HG03135 (cell line): ENCODE measurements at regions not wholly inside any gene's neighbourhood (a gene's known extent, or its start where the extent isn't known, plus 50 kb on each side); places are given as distances from the start of the nearest gene placed in this dataset.

ENCODE experiments used
- ATAC-seq: cut with Tn5 transposase; IDR thresholded peaks from one replicate; pipeline ENCODE4 v1.9.1; 2021; ENCODE audit warnings: mild to moderate bottlenecking, moderate library complexity; ENCODE audit not compliant: unreplicated experiment

GRCh38 chr3:23029001-23029400 is 174.1 kb upstream of the UBE2E2 start:
- ATAC-seq = no peak

DNA sequence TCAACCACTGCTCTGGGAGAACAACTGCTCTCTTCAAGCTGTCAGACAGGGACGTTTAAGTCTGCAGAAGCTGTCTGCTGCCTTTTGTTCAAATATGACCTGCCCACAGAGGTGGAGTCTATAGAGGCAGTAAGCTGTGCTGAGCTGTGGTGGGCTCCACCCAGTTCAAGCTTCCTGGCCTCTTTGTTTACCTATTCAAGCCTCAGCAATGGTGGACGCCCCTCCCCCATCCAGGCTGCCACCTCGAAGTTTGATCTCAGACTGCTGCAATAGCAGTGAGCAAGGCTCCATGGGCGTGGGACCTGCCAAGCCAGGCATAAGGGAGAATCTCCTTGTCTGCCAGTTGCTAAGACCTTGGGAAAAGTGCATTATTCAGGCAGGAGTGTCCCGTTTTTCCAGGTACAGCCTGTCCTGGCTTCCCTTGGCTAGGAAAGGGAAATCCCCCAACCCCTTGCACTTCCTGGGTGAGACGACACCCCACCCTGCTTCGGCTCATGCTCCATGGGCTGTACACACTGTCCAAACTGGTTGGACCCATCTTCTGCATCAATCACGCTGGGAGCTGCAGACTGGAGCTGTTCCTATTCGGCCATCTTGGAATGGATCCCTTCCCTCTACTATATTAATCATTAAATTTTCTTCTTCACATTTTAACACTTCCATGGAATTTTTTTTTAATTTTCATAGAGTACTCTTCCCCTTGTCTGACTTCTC is 167.0 kb upstream of the UBE2E2 start:
- ATAC-seq = no peak

- ATAC-seq = no peak
Observed at GRCh38 chr3:23036728-23037127, 166.4 kb upstream of the UBE2E2 start.

DNA sequence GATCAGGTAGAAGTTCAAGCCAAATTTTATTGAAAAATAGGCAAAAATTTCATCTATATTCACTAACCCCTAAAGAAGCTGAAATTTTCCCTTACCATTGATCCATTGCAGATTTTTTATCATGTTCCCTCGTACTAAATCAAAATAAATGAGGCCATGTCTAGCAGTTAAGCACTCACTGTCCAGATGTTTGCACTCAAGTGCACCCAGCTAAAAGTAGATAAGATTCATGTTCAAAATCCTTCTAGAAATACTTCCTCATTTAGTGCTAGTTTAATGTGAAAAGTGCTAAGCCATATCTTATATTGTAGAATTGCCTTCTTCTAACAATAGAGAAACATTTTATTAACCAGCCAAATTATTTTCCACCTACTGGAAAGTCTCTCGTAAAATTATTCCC is 164.7 kb upstream of the UBE2E2 start:
- ATAC-seq = no peak

GRCh38 chr3:23041918-23042696 is 161.0 kb upstream of the UBE2E2 start:
- ATAC-seq = no peak

- no peak for ATAC-seq
Observed at GRCh38 chr3:23044463-23044862, 158.7 kb upstream of the UBE2E2 start.

GRCh38 chr3:23046536-23046935 is 156.6 kb upstream of the UBE2E2 start:
- ATAC-seq = no peak

GRCh38 chr3:23051240-23052140 is 151.6 kb upstream of the UBE2E2 start:
- ATAC-seq = no peak

- ATAC-seq = no peak
Observed at GRCh38 chr3:23052208-23052607, 150.9 kb upstream of the UBE2E2 start.

- no peak for ATAC-seq
Observed at GRCh38 chr3:23052620-23053019, 150.5 kb upstream of the UBE2E2 start.

DNA sequence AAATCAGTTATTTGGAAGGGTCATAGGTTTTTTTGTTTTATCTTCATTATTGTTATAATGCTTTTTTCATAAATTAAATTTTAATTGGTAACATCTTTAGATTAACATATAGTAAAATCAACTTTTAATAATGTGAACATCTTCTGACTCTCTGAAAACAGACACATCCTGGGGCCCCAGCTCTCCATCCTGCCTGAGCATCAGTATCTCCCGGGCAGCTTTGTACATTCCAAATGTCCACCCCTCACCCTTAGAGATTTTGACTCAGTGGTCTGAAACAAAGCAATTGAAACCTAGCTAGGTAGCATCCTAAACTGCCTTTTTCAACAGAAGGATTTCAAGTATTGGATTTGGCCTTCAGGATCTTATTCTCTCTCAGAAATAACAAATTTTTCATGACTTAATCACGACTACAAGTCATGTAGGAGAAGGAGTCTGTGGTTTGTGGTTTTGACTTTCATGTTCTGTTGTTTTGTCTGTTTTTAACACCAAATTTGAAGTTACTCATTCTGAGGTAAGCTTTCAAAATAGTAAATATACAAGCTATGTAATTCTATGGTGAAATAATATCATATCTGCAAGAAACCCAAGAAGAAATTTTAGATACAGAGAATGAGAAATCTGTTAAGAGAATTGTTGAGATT is 147.3 kb upstream of the UBE2E2 start:
- peak; percentile 56 for ATAC-seq

DNA sequence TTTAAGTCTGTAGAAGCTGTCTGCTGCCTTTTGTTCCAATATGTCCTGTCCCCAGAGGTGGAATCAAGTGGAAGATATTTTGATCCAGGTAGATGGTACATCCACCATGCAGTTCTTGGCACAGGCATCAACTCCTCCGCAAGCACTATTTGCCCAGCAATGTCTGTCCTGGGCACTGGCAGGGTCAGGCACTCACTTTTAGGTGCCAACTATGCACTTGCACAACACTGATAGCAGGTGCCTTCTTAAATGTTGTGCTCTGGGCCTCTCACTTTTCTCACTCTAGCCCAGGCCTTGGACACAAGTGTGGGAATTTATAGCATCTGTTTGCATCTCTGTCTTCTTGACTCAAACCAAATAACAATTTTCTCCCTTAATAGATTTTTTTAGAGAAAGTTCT is 140.5 kb upstream of the UBE2E2 start:
- ATAC-seq = no peak

GRCh38 chr3:23062982-23063381 is 140.1 kb upstream of the UBE2E2 start:
- no peak for ATAC-seq

- ATAC-seq = no peak
Observed at GRCh38 chr3:23067116-23067515, 136.0 kb upstream of the UBE2E2 start.

DNA sequence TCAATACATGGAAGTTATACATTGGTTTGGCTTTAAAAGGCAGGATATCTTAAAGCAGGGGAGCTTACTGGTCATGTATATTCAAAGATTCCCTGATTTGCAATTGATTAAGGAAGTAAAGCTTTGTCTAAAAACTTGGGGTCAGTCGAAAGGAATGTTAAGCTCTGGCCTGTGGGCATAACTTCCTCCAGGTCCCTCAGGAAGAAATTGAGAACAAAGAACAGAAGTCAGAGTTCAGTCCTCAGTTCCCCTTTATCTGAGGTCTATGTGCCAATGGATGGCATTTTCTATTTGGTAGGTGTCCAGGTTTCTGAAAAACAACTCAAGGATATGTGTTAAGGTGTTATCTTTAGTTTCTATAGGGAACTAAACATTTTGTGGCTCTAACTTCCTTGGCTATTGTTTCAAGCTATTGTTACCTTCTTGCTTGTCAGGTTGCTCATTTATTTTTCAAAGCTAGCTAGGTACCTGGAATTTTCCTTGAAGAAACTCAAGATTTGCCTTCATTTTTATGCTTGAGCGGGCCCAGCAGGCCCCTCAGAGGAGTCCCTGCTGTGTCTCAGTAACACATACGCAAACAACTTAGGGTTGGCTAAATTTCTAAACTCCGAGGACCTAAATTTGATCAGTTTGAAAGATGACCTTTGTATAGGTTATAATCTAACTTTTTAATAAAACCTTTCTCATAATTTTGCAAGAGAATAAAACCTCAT is 135.0 kb upstream of the UBE2E2 start:
- ATAC-seq = no peak

GRCh38 chr3:23071296-23071695 is 131.8 kb upstream of the UBE2E2 start:
- no peak for ATAC-seq

DNA sequence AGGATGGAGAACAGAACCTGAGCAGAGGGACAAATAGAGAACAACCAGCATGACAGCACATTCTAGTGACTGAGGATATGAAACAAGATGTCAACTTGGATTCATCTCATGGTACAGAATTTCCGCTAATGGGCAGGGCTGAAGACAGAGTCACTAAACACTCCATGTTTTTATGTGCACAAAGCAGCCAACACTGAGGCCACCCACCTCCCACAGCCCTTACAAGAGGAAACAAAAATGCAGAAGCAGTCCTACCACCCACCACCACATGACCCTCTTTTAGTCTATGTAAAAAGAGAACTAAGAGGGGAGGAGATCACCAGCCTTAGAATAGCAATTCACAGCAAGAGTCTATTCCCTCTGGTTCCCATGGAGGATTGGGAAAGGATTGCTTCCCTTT is 131.4 kb upstream of the UBE2E2 start:
- ATAC-seq = peak; percentile 83

DNA sequence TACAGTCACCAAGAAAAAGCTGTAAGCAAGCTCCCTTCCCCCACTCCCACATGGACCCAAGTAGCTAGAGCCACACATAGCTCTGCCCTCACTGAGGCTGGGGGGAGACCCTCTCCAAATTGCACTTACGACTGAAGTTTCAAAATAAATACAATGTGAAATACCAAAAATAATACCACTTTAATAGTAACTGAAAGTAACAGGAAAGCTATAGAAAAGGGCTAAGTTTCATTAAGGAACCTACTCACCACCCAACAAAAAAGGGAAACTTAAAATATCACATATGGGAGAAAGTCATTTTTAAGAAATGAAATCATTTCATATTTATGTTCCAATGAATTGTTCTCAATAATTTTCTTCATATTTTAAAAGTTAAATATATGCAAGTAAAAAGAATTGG is 130.4 kb upstream of the UBE2E2 start:
- no peak for ATAC-seq

DNA sequence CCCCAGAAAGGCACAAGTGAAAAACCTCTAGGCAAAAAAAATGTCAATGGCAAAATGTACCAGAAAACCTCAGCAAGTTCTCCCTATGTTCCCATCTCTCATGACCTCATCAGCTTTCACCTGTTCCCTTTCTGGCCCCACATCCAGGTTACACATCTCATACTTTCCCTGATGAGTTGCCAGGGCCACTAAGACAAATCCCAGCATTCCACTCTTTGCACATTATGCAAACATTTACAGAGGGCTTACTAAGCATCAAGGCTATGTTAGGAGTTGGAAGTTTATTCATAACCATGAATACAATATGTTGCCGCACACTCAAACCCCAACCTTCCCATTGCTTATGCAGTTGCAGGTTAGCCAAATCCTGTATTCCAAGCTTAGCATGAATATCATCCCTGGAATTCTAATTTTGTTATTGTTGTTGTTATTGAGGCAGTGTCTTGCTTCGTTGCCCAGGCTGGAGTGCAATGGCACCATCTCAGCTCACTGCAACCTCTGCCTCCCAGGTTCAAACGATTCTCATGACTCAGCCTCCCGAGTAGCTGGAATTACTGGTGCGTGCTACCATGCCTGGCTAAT is 129.3 kb upstream of the UBE2E2 start:
- no peak for ATAC-seq

DNA sequence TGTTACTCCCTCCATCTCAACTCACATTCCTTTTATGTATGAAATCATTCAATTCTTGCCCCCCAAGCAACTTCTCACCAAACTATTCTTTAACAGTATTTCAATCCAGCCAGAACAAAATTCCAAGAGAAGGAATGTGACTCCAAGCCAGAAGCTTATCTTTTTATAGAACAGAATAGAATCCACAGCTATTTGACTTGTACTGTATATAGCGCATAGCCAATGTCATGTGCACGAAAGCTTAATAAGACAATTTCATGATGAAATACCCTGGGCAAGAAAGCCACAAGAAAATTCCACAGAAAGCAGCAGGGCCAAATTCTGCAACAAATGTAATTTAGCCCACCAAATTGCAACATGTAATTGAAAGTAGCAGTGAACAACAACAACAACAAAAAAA is 127.6 kb upstream of the UBE2E2 start:
- no peak for ATAC-seq
